Lung (tissue), 11 donors: ENCODE measurements at regions not wholly inside any gene's neighbourhood (a gene's known extent, or its start where the extent isn't known, plus 50 kb on each side); places are given as distances from the start of the nearest gene placed in this dataset.

Experiments used
- ATAC-seq: fragments of 200-7000 bp; cut with Tn5 transposase; one replicate; pipeline ENCODE4 v1.9.1; 2020; ENCODE audit warnings: moderate number of reproducible peaks; ENCODE audit not compliant: insufficient read depth, low FRiP score
- DNase-seq, 3 donors: peaks; one replicate each; pipeline ENCODE4 v3.0.0-alpha.2; 2013 to 2017
- H3K27ac ChIP-seq, 2 donors: one replicate each; pipeline ENCODE4 v1.5.1; 2013; ENCODE audit warnings: mild to moderate bottlenecking in 2 of 2, moderate library complexity in 2 of 2, control low read depth in 1 of 2, inconsistent platforms in 1 of 2, low read depth in 1 of 2, low read length in 1 of 2
- H3K27me3 ChIP-seq, 3 donors: one replicate each; pipeline ENCODE4 v1.5.1; 2013; ENCODE audit warnings: low read length in 2 of 3; ENCODE audit not compliant: control insufficient read depth in 3 of 3, insufficient read depth in 3 of 3
- H3K36me3 ChIP-seq, 4 donors: one replicate each; pipeline ENCODE4 v1.5.1; 2013; ENCODE audit warnings: low read length in 4 of 4, mild to moderate bottlenecking in 1 of 4, moderate library complexity in 1 of 4; ENCODE audit not compliant: control insufficient read depth in 4 of 4, insufficient read depth in 4 of 4
- H3K4me1 ChIP-seq, 5 donors: one replicate each; pipeline ENCODE4 v1.5.1; 2013; ENCODE audit warnings: low read length in 5 of 5, mild to moderate bottlenecking in 2 of 5, moderate library complexity in 1 of 5; ENCODE audit not compliant: control insufficient read depth in 5 of 5, insufficient read depth in 5 of 5
- H3K4me3 ChIP-seq: one replicate; pipeline ENCODE4 v1.5.1; 2013; ENCODE audit warnings: mild to moderate bottlenecking, control low read depth, moderate library complexity
- H3K9ac ChIP-seq, 2 donors: one replicate each; pipeline ENCODE4 v1.5.1; 2013; ENCODE audit warnings: low read length in 2 of 2, control low read depth in 1 of 2; ENCODE audit not compliant: insufficient read depth in 1 of 2
- H3K9me3 ChIP-seq, 4 donors: one replicate each; pipeline ENCODE4 v1.5.1; 2013; ENCODE audit warnings: low read length in 3 of 4, mild to moderate bottlenecking in 1 of 4, moderate library complexity in 1 of 4; ENCODE audit not compliant: control insufficient read depth in 4 of 4, insufficient read depth in 3 of 4
- WGBS, 2 donors: extraction: QIAGEN DNeasy Blood & Tissue Kit; methylation state at CpG; one replicate each; pipeline ENCODE4 v1.1.7; 2013; 5-methylcytosine and 5-hydroxymethylcytosine counted together
- TF ChIP-seq, protein P1 (sequence below): IDR thresholded peaks from 2 replicates; pipeline ENCODE4 v1.5.1; 2012; ENCODE audit warnings: mild to moderate bottlenecking; ENCODE audit errors: control extremely low read depth, extremely low read depth
- donor health status: control.
- donor health status: control.
- donor health status: Bipolar disorder and iron deficiency.
- donor health status: healthy.
- donor health status: DM: yes; HTN: yes; CAD: no.

DNA sequence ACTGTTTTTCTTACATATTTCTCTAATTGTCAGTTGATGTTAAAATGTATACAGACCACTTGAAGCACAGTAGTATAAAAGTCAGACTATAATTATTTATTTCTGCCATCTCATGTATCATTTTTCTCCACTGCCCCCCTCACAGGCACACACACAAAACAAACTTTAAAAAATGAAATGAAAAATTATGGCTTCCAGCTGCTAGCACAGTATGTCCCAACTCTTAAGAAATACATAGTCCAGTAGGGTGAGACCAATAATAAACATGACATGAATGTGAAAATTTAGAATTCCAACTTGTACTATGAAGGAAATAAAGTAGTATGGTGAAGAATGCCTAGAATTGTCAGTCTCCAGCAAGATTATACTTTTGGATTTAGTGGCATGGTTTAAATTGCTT, 1247.9 kb downstream of the JRKL start:
- peak in 2 of 3 donors; percentile 52 to 72 for DNase-seq
- H3K27ac ChIP-seq: no peak overlapping the region

DNA sequence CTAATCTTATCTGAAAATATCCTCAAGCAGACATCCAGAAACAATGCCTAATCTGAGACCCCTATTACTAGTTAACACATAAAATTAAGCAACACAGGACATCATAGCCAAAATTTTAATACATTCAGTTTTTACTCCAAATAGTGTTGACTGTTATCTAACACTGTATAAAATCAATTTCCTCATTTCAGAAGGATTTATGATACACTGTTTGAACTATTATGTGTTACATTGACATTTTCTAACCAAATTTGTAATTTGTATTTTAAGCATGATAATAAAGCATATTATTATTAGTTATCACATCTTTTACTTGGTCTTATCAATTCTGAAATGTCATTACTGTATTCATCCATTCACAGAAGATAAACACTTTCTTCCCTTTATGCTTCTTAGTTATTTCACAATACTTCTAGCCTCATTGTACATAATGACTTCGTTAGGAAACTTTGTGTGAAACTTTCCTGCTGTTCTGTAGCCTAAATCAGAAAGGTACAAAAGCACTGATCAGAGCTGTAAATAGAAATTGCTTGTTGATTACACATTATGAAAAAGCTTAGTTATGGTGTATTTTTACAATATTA, 1248.9 kb downstream of the JRKL start:
- H3K27me3 ChIP-seq: peaks cover 0 to 5% (median 4%) of the 10 kb centered on the region in 3 donors
- H3K36me3 ChIP-seq: no peaks in the 10 kb centered on the region
- H3K4me1 ChIP-seq: peaks cover 0 to 18% (median 0%) of the 10 kb centered on the region in 5 donors
- TF ChIP-seq, protein P1, sequence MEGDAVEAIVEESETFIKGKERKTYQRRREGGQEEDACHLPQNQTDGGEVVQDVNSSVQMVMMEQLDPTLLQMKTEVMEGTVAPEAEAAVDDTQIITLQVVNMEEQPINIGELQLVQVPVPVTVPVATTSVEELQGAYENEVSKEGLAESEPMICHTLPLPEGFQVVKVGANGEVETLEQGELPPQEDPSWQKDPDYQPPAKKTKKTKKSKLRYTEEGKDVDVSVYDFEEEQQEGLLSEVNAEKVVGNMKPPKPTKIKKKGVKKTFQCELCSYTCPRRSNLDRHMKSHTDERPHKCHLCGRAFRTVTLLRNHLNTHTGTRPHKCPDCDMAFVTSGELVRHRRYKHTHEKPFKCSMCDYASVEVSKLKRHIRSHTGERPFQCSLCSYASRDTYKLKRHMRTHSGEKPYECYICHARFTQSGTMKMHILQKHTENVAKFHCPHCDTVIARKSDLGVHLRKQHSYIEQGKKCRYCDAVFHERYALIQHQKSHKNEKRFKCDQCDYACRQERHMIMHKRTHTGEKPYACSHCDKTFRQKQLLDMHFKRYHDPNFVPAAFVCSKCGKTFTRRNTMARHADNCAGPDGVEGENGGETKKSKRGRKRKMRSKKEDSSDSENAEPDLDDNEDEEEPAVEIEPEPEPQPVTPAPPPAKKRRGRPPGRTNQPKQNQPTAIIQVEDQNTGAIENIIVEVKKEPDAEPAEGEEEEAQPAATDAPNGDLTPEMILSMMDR: no peak
- H3K27ac ChIP-seq: no peak overlapping the region
- H3K9ac ChIP-seq: no peak overlapping the region
- ATAC-seq (no peak), DNase-seq (peak in 2 of 3 donors; percentile 67 to 71)
- H3K9me3 ChIP-seq: peaks cover 0 to 2% (median 0%) of the 10 kb centered on the region in 4 donors
- H3K4me3 ChIP-seq: no peak overlapping the region
- 18 to 27% methylated on average over 1 of the region's 1 CpG for WGBS, 2 donors

More for the DNA sequence above, 1247.9 kb downstream of the JRKL start:
- Histone ChIP-seq H3K36me3 (no peaks in the 10 kb centered on the region), H3K4me3 (no peak overlapping the region), H3K9me3 (peaks cover 0 to 2% (median 0%) of the 10 kb centered on the region in 4 donors), H3K9ac (no peak overlapping the region), H3K27me3 (peaks cover 0 to 5% (median 4%) of the 10 kb centered on the region in 3 donors), H3K4me1 (peaks cover 0 to 18% (median 0%) of the 10 kb centered on the region in 5 donors)
- no peak for ATAC-seq
- TF ChIP-seq, protein P1: no peak

DNA sequence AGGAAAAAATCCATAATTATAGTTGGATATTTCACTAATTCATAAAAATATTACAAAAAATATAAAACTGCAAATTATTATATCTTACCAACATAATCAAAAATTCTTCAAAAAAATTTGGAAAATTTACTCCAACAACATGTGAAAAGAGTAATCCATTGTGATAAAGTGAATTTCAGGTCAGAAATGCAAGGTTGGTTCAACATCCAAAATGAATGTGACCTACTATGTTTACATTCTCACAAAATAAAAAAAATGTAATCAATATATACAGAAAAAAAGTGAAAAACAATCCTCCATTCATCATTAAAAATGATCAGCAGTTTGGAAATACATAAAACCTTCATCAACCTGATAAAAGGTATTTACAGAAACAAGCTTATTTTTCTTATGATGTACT, 1252.2 kb downstream of the JRKL start:
- Histone ChIP-seq H3K9ac (no peak overlapping the region), H3K4me3 (no peak overlapping the region), H3K36me3 (no peaks in the 10 kb centered on the region), H3K9me3 (peaks cover 0 to 2% (median 0%) of the 10 kb centered on the region in 4 donors), H3K27me3 (no peaks in the 10 kb centered on the region), H3K27ac (no peak overlapping the region), H3K4me1 (peaks cover 0 to 13% (median 0%) of the 10 kb centered on the region in 5 donors)
- ATAC-seq (no peak), DNase-seq (no peak)
- TF ChIP-seq, protein P1: no peak

DNA sequence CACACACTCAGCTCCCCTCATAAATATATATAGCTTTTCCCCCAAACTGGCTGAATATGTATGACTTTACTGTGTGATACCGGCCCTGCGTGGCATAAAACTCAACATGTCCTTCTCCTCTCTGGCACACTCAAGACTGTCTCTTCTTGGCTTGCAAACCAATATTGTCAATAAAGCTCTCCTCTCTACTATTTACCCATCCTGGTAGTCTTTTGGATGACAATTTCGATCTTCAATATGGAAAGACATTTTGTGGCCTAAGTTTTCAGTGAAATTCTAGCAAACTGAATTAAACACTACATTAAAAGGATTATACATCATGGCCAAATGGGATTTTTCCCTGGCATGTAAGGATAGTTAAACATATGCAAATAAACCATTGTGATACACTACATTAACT, 1255.9 kb downstream of the JRKL start:
- ATAC-seq (no peak), DNase-seq (no peak)
- no peak overlapping the region for H3K9ac ChIP-seq
- H3K4me1 ChIP-seq: no peaks in the 10 kb centered on the region
- H3K9me3 ChIP-seq: no peaks in the 10 kb centered on the region
- WGBS, 2 donors: 95 to 96% methylated on average over 3 of the region's 3 CpGs
- no peaks in the 10 kb centered on the region for H3K36me3 ChIP-seq
- no peak overlapping the region for H3K4me3 ChIP-seq
- H3K27me3 ChIP-seq: no peaks in the 10 kb centered on the region
- TF ChIP-seq, protein P1: no peak
- no peak overlapping the region for H3K27ac ChIP-seq
